ENCODE measurements at regions not wholly inside any gene's neighbourhood (a gene's known extent, or its start where the extent isn't known, plus 50 kb on each side); places are given as distances from the start of the nearest gene placed in this dataset.

DNA sequence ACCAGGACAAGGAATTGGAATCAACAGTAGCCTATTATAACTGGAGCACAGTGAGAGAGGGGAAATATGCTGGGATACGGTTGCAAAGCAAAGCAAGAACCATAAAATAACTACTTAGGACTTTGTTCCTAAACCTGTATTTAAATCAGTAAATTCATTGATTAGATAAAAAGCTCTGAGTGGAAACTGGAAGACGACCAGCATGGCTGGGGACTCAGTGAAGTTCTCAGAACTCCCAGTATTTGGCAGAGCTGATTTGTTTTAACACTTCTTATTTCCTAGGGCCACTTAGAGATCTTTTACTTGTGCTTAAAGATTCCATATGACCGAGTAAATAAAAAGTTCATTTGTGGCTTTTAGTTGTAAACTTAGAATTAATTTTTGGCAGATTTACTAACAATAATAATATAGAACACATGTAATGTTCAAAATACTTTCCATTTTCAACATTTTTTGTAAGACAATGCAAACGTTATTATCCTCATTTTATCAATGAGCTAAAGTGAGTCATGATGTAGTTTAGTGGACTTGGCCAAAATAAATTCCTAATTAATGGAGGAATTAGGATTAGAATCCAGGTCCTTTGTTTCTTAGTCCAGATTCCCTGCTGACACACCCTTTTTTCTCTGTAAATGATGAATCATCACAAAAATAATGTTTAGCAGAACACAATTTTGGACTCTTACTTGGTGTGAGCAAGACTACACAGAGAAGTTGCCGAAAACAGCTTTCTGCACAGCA is 392.9 kb downstream of the GJA1 start:
- POLR2A ChIA-PET, result no interaction called here
- Histone ChIP-seq H3K4me3 (ENCODE audit: low read depth in 2 of 2, low read length in 2 of 2) (no peak overlapping the region), H3K27me3 (ENCODE audit: control insufficient read depth, insufficient read depth, low read length) (no peaks in the 10 kb centered on the region), H3K4me1 (ENCODE audit: control insufficient read depth, insufficient read depth, low read length) (no peaks in the 10 kb centered on the region), H3K36me3 (ENCODE audit: control insufficient read depth, insufficient read depth, low read length) (no peaks in the 10 kb centered on the region), H3K9me3 (ENCODE audit: control insufficient read depth, insufficient read depth, low read depth, low read length) (no peaks in the 10 kb centered on the region), H3K27ac (ENCODE audit: low read length) (no peak overlapping the region)
- no TSS peak for BruUV-seq (replicated peaks)
- no peak for ATAC-seq
- no peak for DNase-seq (ENCODE audit: low read depth, low spot score)
- CTCF ChIA-PET, result no interaction called here
- in situ Hi-C loops (cut with HindIII; ENCODE audit: low pct_unique_long_range_greater_than_20kb, low sequenced_read_pairs) (no loop called here), intact Hi-C loops (cut with micrococcal nuclease; ENCODE audit: unreplicated experiment) (no loop called here)
- TF ChIP-seq CTCF (IDR thresholded peaks at IDR 0.05), result no peak
- no peak for TF ChIP-seq SIN3A (IDR thresholded peaks at IDR 0.05; ENCODE audit: borderline replicate concordance, insufficient read depth, low read depth, low read length)
- TF ChIP-seq TCF7L2 (IDR thresholded peaks at IDR 0.05; ENCODE audit: low read depth, low read length), result no peak
- TF ChIP-seq, protein P1, sequence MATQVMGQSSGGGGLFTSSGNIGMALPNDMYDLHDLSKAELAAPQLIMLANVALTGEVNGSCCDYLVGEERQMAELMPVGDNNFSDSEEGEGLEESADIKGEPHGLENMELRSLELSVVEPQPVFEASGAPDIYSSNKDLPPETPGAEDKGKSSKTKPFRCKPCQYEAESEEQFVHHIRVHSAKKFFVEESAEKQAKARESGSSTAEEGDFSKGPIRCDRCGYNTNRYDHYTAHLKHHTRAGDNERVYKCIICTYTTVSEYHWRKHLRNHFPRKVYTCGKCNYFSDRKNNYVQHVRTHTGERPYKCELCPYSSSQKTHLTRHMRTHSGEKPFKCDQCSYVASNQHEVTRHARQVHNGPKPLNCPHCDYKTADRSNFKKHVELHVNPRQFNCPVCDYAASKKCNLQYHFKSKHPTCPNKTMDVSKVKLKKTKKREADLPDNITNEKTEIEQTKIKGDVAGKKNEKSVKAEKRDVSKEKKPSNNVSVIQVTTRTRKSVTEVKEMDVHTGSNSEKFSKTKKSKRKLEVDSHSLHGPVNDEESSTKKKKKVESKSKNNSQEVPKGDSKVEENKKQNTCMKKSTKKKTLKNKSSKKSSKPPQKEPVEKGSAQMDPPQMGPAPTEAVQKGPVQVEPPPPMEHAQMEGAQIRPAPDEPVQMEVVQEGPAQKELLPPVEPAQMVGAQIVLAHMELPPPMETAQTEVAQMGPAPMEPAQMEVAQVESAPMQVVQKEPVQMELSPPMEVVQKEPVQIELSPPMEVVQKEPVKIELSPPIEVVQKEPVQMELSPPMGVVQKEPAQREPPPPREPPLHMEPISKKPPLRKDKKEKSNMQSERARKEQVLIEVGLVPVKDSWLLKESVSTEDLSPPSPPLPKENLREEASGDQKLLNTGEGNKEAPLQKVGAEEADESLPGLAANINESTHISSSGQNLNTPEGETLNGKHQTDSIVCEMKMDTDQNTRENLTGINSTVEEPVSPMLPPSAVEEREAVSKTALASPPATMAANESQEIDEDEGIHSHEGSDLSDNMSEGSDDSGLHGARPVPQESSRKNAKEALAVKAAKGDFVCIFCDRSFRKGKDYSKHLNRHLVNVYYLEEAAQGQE (IDR thresholded peaks at IDR 0.05; ENCODE audit: insufficient read depth in 1 of 2, low read depth in 2 of 2, low read length in 1 of 2), result no peak
- no peak for TF ChIP-seq POLR2AphosphoS5 (IDR thresholded peaks at IDR 0.05; ENCODE audit: low read depth, low read length)

- Histone ChIP-seq H3K4me1 (ENCODE audit: control insufficient read depth, insufficient read depth, low read length) (no peaks in the 10 kb centered on the region), H3K36me3 (ENCODE audit: control insufficient read depth, insufficient read depth, low read length) (no peaks in the 10 kb centered on the region), H3K27ac (ENCODE audit: low read length) (no peak overlapping the region), H3K4me3 (ENCODE audit: low read depth in 2 of 2, low read length in 2 of 2) (no peak overlapping the region), H3K9me3 (ENCODE audit: control insufficient read depth, insufficient read depth, low read depth, low read length) (no peaks in the 10 kb centered on the region), H3K27me3 (ENCODE audit: control insufficient read depth, insufficient read depth, low read length) (no peaks in the 10 kb centered on the region)
- ATAC-seq (no peak), DNase-seq (ENCODE audit: low read depth, low spot score) (no peak)
- TF ChIP-seq SIN3A (IDR thresholded peaks at IDR 0.05; ENCODE audit: borderline replicate concordance, insufficient read depth, low read depth, low read length) (no peak), TCF7L2 (IDR thresholded peaks at IDR 0.05; ENCODE audit: low read depth, low read length) (no peak), CTCF (IDR thresholded peaks at IDR 0.05) (no peak), POLR2AphosphoS5 (IDR thresholded peaks at IDR 0.05; ENCODE audit: low read depth, low read length) (no peak)
- TF ChIP-seq, protein P1 (IDR thresholded peaks at IDR 0.05; ENCODE audit: insufficient read depth in 1 of 2, low read depth in 2 of 2, low read length in 1 of 2), result no peak
- no TSS peak for BruUV-seq (replicated peaks)
- intact Hi-C loops (cut with micrococcal nuclease; ENCODE audit: unreplicated experiment), result no loop called here
- in situ Hi-C loops (cut with HindIII; ENCODE audit: low pct_unique_long_range_greater_than_20kb, low sequenced_read_pairs), result no loop called here
- ChIA-PET CTCF (no interaction called here), POLR2A (interaction anchor here (0.6 kb wide), 1 partner anchor 149 kb away, joined by 3 read pairs; no protein-coding TSS in a partner anchor)
Measured at GRCh38 chr6:121830736-121831135, 395.3 kb downstream of the GJA1 start.

All from Panc1 (cell line).